A673 (cell line): ENCODE measurements at regions not wholly inside any gene's neighbourhood (a gene's known extent, or its start where the extent isn't known, plus 50 kb on each side); places are given as distances from the start of the nearest gene placed in this dataset.

Source experiments
- BruUV-seq: library from RNA; stranded (reverse); fragments of 400-500 nt; replicated peaks from 2 replicates; lab custom pipeline; 2021; lab: Mats Ljungman, UMichigan
- CTCF ChIA-PET: fragments of 300-600 bp; sonication (Branson Sonifier 250); formaldehyde crosslinking; loops from one replicate; lab custom pipeline; 2022; ENCODE audit warnings: antibody characterized with exemption; lab: Charles Lee
- POLR2A ChIA-PET: fragments of 300-600 bp; sonication (Branson Sonifier 250); formaldehyde crosslinking; loops from one replicate; lab custom pipeline; 2022; ENCODE audit warnings: antibody characterized with exemption; ENCODE audit not compliant: low non-redundant PET; lab: Charles Lee
- DNase-seq: peaks from one replicate; pipeline ENCODE4 v3.0.0-alpha.2; 2015; ENCODE audit warnings: low spot score
- H3K27ac ChIP-seq: fragments of 200-600 bp; sonication (generic); 2 replicates; pipeline ENCODE4 v1.5.1; 2016; ENCODE audit warnings: mixed run types, low read depth, mild to moderate bottlenecking, mixed read lengths, antibody characterized with exemption, low read length; ENCODE audit not compliant: poor library complexity, severe bottlenecking
- H3K27me3 ChIP-seq: fragments of 200-600 bp; sonication (generic); replicated peaks from 2 replicates; pipeline ENCODE4 v1.6.1; 2017; ENCODE audit warnings: mixed run types, low read depth, mild to moderate bottlenecking, mixed read lengths, antibody characterized with exemption, low read length; ENCODE audit not compliant: insufficient read depth, poor library complexity
- H3K36me3 ChIP-seq: fragments of 200-600 bp; sonication (generic); 2 replicates; pipeline ENCODE4 v1.6.1; 2016; ENCODE audit warnings: mixed run types, mild to moderate bottlenecking, mixed read lengths, antibody characterized with exemption, low read length; ENCODE audit not compliant: insufficient read depth, poor library complexity, severe bottlenecking
- H3K4me1 ChIP-seq: fragments of 200-600 bp; sonication (generic); 2 replicates; pipeline ENCODE4 v1.6.1; 2017; ENCODE audit warnings: mixed run types, mild to moderate bottlenecking, mixed read lengths, antibody characterized with exemption, low read length; ENCODE audit not compliant: insufficient read depth, poor library complexity, severe bottlenecking
- H3K4me3 ChIP-seq: fragments of 200-600 bp; sonication (generic); 2 replicates; pipeline ENCODE4 v1.5.1; 2016; ENCODE audit warnings: low read depth, mixed run types, mild to moderate bottlenecking, mixed read lengths, low read length; ENCODE audit not compliant: poor library complexity, severe bottlenecking
- H3K9me3 ChIP-seq: fragments of 200-600 bp; sonication (generic); 2 replicates; pipeline ENCODE4 v1.6.1; 2016; ENCODE audit warnings: mixed run types, low read depth, mild to moderate bottlenecking, mixed read lengths, antibody characterized with exemption, low read length; ENCODE audit not compliant: poor library complexity, severe bottlenecking
- EZH2 ChIP-seq: fragments of 200-600 bp; sonication (generic); IDR thresholded peaks from 2 replicates; pipeline ENCODE4 v1.6.1; 2017; ENCODE audit warnings: borderline replicate concordance, low read depth, mild to moderate bottlenecking, mixed read lengths, antibody characterized with exemption, low read length; ENCODE audit not compliant: poor library complexity, severe bottlenecking
- intact Hi-C: fragments of 100-400 bp; cut with micrococcal nuclease; formaldehyde crosslinking; loops from one replicate; pipeline ENCODE4 v1.10.0; 2022; ENCODE audit not compliant: unreplicated experiment
- TF ChIP-seq, protein P1 (sequence below): fragments of 300-800, 200-600 bp; sonication (generic); conservative IDR thresholded peaks from 2 replicates; pipeline ENCODE4 v1.5.1; 2017; ENCODE audit warnings: low read depth, mild to moderate bottlenecking, antibody characterized with exemption, low read length, moderate library complexity, mixed read lengths

DNA sequence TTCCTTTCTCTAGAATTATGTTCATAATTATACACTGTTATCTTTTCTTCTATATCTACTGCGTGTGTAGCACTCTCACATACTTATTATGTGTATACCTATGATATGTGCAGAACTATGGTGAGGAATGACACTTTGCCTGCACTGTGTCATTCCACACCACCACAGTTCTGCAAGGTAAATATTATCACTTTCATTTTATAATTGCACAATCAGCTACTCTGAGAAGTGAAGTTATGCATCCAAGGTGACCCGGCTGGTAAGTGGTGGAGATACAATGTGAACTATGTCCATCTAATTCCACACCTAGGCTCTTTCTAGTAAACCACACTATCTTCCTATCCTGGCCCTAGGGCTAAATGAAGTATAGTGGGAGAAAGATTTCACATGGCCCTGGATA lies 170.1 kb upstream of the ATP10B start:
- BruUV-seq = no TSS peak
- Histone ChIP-seq H3K27me3 (no peaks in the 10 kb centered on the region), H3K4me3 (no peak overlapping the region), H3K36me3 (no peaks in the 10 kb centered on the region), H3K9me3 (no peaks in the 10 kb centered on the region), H3K4me1 (no peaks in the 10 kb centered on the region), H3K27ac (no peak overlapping the region)
- CTCF ChIA-PET = no interaction called here
- POLR2A ChIA-PET = no interaction called here
- intact Hi-C loops = no loop called here
- TF ChIP-seq, protein P1, sequence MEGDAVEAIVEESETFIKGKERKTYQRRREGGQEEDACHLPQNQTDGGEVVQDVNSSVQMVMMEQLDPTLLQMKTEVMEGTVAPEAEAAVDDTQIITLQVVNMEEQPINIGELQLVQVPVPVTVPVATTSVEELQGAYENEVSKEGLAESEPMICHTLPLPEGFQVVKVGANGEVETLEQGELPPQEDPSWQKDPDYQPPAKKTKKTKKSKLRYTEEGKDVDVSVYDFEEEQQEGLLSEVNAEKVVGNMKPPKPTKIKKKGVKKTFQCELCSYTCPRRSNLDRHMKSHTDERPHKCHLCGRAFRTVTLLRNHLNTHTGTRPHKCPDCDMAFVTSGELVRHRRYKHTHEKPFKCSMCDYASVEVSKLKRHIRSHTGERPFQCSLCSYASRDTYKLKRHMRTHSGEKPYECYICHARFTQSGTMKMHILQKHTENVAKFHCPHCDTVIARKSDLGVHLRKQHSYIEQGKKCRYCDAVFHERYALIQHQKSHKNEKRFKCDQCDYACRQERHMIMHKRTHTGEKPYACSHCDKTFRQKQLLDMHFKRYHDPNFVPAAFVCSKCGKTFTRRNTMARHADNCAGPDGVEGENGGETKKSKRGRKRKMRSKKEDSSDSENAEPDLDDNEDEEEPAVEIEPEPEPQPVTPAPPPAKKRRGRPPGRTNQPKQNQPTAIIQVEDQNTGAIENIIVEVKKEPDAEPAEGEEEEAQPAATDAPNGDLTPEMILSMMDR = no peak
- TF ChIP-seq EZH2 = no peak
- no peak for DNase-seq

DNA sequence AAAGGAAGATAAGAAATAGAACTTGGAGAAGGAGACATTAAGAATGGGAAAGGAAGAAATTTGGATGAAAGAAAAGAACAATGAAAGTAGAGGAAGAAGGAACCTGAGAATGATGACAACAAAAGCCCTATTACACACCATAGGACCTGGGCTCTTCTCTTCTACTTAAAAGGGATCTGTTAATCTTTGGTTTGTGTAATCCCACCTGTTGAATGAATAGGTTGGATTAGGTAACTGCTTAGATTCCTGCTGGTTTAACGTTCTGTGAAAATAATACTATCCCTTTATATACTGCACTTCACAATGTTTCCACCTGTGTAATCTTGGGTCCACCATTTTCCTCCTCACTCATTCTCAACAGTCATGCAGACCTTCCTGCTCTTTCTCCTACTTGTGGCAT lies 157.8 kb upstream of the ATP10B start:
- H3K36me3 ChIP-seq = no peaks in the 10 kb centered on the region
- H3K9me3 ChIP-seq = no peaks in the 10 kb centered on the region
- TF ChIP-seq, protein P1 = no peak
- TF ChIP-seq EZH2 = no peak
- no peaks in the 10 kb centered on the region for H3K27me3 ChIP-seq
- H3K4me3 ChIP-seq = no peak overlapping the region
- BruUV-seq = no TSS peak
- POLR2A ChIA-PET = no interaction called here
- CTCF ChIA-PET = no interaction called here
- no peaks in the 10 kb centered on the region for H3K4me1 ChIP-seq
- intact Hi-C loops = no loop called here
- no peak for DNase-seq
- no peak overlapping the region for H3K27ac ChIP-seq

DNA sequence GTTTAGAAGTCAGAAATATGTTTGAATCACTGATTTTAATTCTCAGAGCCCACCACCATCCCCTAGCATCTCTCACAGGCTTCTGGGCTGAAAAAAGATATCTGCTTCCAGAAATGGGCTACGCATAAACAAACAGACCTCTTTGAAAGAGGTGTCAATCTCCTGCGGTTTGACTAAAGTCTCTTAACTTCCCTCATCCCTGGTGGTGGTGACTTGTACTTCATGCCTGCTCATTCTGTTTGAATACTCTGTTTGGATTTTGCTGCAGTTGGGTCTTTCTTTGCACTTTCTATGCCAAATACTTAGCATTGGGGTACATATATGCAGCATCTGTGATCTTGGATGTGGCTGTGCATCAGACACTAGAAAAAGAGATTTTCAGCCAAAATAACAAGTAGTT lies 157.2 kb upstream of the ATP10B start:
- BruUV-seq = no TSS peak
- POLR2A ChIA-PET = no interaction called here
- intact Hi-C loops = no loop called here

More for the DNA sequence above, 157.2 kb upstream of the ATP10B start:
- no peak overlapping the region for H3K27ac ChIP-seq
- no peaks in the 10 kb centered on the region for H3K9me3 ChIP-seq
- no peak for DNase-seq
- H3K27me3 ChIP-seq = no peaks in the 10 kb centered on the region
- TF ChIP-seq, protein P1 = no peak
- TF ChIP-seq EZH2 = no peak
- no peak overlapping the region for H3K4me3 ChIP-seq
- CTCF ChIA-PET = no interaction called here
- H3K4me1 ChIP-seq = no peaks in the 10 kb centered on the region
- H3K36me3 ChIP-seq = no peaks in the 10 kb centered on the region
